GM12801 (cell line): ENCODE measurements at regions not wholly inside any gene's neighbourhood (a gene's known extent, or its start where the extent isn't known, plus 50 kb on each side); places are given as distances from the start of the nearest gene placed in this dataset.

Experiments
- CTCF ChIP-seq: IDR thresholded peaks from one replicate; pipeline ENCODE4 v1.5.1; 2011; ENCODE audit warnings: control low read depth; ENCODE audit not compliant: insufficient read length; ENCODE audit errors: extremely low read depth

DNA sequence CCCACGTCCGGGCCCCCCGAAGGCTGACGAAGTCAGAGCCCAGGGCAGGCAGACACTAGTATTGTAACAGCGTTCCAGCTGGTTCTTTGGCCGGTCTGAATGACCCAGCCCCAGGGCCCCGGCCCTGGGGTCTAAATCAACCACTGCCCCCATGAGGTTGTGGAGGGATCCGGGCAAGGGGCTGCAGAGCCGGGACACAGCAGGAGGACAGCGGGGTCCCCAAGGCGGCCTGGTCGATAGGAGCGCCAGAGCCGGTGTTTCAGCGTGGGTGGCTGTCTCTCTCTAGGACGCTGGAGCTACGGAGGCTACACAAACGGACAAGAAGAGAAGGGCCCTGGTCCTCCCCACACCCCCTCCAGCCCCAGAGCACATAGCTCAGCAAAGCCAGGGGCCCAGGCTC, 101.8 kb downstream of the RBFOX3 start:
- TF ChIP-seq CTCF: no peak

DNA sequence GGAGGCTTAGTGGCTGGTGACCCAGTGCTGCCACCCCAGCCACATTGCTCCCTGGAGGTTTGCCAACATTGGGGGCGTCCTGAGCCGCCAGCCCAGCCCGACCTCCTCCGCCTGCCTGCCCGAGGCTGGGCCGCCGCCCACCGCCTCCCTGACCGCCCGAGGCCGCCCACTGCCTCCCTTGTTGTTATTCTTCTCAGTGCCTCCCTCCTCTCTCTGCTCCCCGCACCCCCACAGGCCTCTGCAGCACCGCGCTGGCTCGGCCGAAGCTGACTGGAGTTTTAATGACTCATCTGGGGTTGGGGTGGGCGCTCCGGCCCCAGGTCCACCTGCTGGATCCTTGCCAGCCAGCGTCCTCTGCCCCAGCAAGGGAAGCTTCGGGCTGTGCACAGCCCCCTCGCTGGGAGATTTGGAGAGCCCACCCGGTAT, 102.5 kb downstream of the RBFOX3 start:
- no peak for TF ChIP-seq CTCF

- no peak for TF ChIP-seq CTCF
Observed at GRCh38 chr17:79506955-79507354, 103.9 kb downstream of the RBFOX3 start.

DNA sequence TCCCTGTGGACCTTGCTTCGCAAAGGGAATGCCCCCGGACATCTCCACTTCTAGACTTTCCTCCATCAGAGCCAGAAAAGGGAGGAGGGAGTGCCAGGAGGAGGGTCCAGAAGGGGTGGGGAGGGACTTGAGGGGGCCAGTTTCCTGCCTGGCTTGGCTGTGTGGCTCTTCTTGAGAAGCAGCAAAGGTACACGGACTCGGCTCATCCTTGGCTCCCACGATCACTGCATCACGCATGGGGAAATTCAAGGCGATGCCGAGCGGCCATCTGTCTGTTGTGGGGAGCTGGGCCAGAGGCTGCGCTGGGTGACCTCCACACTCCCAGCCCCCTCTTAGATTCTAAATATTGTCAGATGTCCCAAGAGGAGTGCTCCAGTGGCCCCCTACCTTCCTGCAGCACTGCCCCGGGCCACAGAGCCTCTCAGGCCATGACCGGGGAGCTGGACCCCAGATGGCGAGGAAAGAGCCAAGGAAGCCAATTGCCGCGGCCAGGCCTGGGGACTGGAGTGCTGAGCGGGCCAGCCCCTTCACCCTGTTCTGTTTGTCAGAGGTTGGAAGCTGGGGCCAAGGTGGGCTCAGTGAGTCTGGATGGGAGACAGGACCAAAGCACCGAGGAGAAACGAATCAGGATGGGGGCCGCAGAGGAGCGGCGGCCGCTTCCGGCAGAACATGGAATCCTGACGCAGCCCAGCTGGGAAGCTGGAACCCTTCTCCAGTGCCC, 104.5 kb downstream of the RBFOX3 start:
- no peak for TF ChIP-seq CTCF

- no peak for TF ChIP-seq CTCF
Observed at GRCh38 chr17:79505199-79505598, 105.7 kb downstream of the RBFOX3 start.

- no peak for TF ChIP-seq CTCF
Observed at GRCh38 chr17:79504181-79504605, 106.7 kb downstream of the RBFOX3 start.

- no peak for TF ChIP-seq CTCF
Observed at GRCh38 chr17:79503126-79503839, 107.6 kb downstream of the RBFOX3 start.
